ENCODE measurements at regions not wholly inside any gene's neighbourhood (a gene's known extent, or its start where the extent isn't known, plus 50 kb on each side); places are given as distances from the start of the nearest gene placed in this dataset.

- TF ChIP-seq CTCF (optimal IDR thresholded peaks at IDR 0.05 in 1 of 3, IDR thresholded peaks at IDR 0.05 in 1 of 3, conservative IDR thresholded peaks at IDR 0.05 in 1 of 3; ENCODE audit: extremely low read depth in 1 of 3, insufficient read depth in 2 of 3, low read length in 3 of 3) (no peak), EZH2 (IDR thresholded peaks at IDR 0.05; ENCODE audit: low read length) (no peak)
Observed at GRCh38 chr18:22102953-22103646, 66.3 kb upstream of the GATA6 start.

All from keratinocyte (primary cell).